GM12878 (cell line): ENCODE measurements at regions not wholly inside any gene's neighbourhood (a gene's known extent, or its start where the extent isn't known, plus 50 kb on each side); places are given as distances from the start of the nearest gene placed in this dataset.

Experiments used
- ATAC-seq: fragments of 200-7000 bp; cut with Tn5 transposase; 3 replicates; pipeline ENCODE4 v1.9.1; 2020; ENCODE audit warnings: mild to moderate bottlenecking, moderate library complexity
- BruUV-seq: library from RNA; stranded (reverse); fragments of 400-500 nt; replicated peaks from 2 replicates; lab custom pipeline; 2021; lab: Mats Ljungman, UMichigan
- CTCF ChIA-PET: fragments of 300-600 bp; sonication (Branson Sonifier 250); formaldehyde crosslinking; extraction: SDS; loops from one replicate; lab custom pipeline; 2021; ENCODE audit warnings: inconsistent platforms; lab: Yijun Ruan, JAX
- POLR2A ChIA-PET: fragments of 350-600 bp; formaldehyde crosslinking; extraction: SDS; loops from one replicate; lab custom pipeline; 2021; ENCODE audit warnings: inconsistent platforms; lab: Charles Lee
- RAD21 ChIA-PET: fragments of 300-600 bp; sonication (Branson Sonifier 250); formaldehyde crosslinking; loops from one replicate; lab custom pipeline; 2023; ENCODE audit warnings: antibody characterized with exemption; ENCODE audit not compliant: unreplicated experiment; lab: Charles Lee
- SMC1A ChIA-PET: fragments of 300-600 bp; sonication (Branson Sonifier 250); formaldehyde crosslinking; loops from one replicate; lab custom pipeline; 2023; ENCODE audit not compliant: unreplicated experiment, uncharacterized antibody; lab: Charles Lee
- DNase-seq: peaks from one replicate; pipeline ENCODE4 v3.0.0-alpha.2; 2011; ENCODE audit warnings: low read depth, low spot score
- FAIRE-seq: peaks from 3 replicates; lab custom pipeline; 2011; peaks lifted over from hg19 to GRCh38; lab: Jason Lieb, UNC
- H2AFZ ChIP-seq: 2 replicates; pipeline ENCODE4 v1.6.0; 2011; ENCODE audit warnings: low read depth, low read length, control low read depth; ENCODE audit not compliant: control insufficient read depth
- H3K27ac ChIP-seq: 2 replicates; pipeline ENCODE4 v1.5.1; 2011; ENCODE audit warnings: control low read depth; ENCODE audit not compliant: control insufficient read depth, insufficient read depth
- H3K27me3 ChIP-seq, 2 experiments: replicated peaks in 1 of 2; 2 replicates each; pipeline versions ENCODE4 v1.6.0 to v1.6.1; 2011; ENCODE audit warnings: low read length in 1 of 2; ENCODE audit not compliant: control insufficient read depth in 2 of 2, insufficient read depth in 2 of 2
- H3K36me3 ChIP-seq, 2 experiments: 2 replicates each; pipeline ENCODE4 v1.5.1; 2011; ENCODE audit warnings: low read length in 1 of 2; ENCODE audit not compliant: control insufficient read depth in 2 of 2, insufficient read depth in 2 of 2
- H3K4me1 ChIP-seq: 2 replicates; pipeline ENCODE4 v1.6.1; 2011; ENCODE audit warnings: mild to moderate bottlenecking, low read length, moderate library complexity, mixed read lengths; ENCODE audit not compliant: control insufficient read depth, insufficient read depth
- H3K4me2 ChIP-seq: 2 replicates; pipeline ENCODE4 v1.6.0; 2011; ENCODE audit warnings: control low read depth; ENCODE audit not compliant: control insufficient read depth, insufficient read depth
- H3K4me3 ChIP-seq: fragments of 200-600 bp; sonication (generic); 2 replicates; pipeline ENCODE4 v1.5.1; 2016
- H3K79me2 ChIP-seq: 2 replicates; pipeline ENCODE4 v1.6.0; 2011; ENCODE audit warnings: low read length; ENCODE audit not compliant: control insufficient read depth, insufficient read depth
- H3K9ac ChIP-seq: 2 replicates; pipeline ENCODE4 v1.8.0; 2011; ENCODE audit warnings: low read length, control low read depth, mixed read lengths; ENCODE audit not compliant: control insufficient read depth, insufficient read depth
- H3K9me3 ChIP-seq: replicated peaks from 3 replicates; pipeline ENCODE4 v1.5.1; 2011; ENCODE audit warnings: mild to moderate bottlenecking, low read length; ENCODE audit not compliant: control insufficient read depth, insufficient read depth
- H4K20me1 ChIP-seq: 2 replicates; pipeline ENCODE4 v1.6.0; 2011; ENCODE audit not compliant: control insufficient read depth, insufficient read depth
- CHD1 ChIP-seq: IDR thresholded peaks from 2 replicates; pipeline ENCODE4 v1.6.1; 2012; ENCODE audit warnings: low read depth, low read length, improper control_type of control experiment
- DPF2 ChIP-seq: fragments of 450-650 bp; IDR thresholded peaks from 2 replicates; pipeline ENCODE4 v1.6.1; 2017; ENCODE audit warnings: mild to moderate bottlenecking
- MEF2A ChIP-seq: IDR thresholded peaks from 2 replicates; pipeline ENCODE4 v1.6.1; 2011; ENCODE audit warnings: low read depth, mild to moderate bottlenecking, low read length, moderate library complexity; ENCODE audit not compliant: insufficient read depth
- RELA ChIP-seq: fragments of 450-650 bp; IDR thresholded peaks from 2 replicates; pipeline ENCODE4 v1.8.0; 2014; ENCODE audit warnings: borderline replicate concordance; ENCODE audit not compliant: partially characterized antibody
- SREBF1 ChIP-seq: IDR thresholded peaks from 2 replicates; pipeline ENCODE4 v1.6.1; 2012; ENCODE audit warnings: mild to moderate bottlenecking, low read length
- ZSCAN29 ChIP-seq: fragments of 450-650 bp; IDR thresholded peaks from 2 replicates; pipeline ENCODE4 v1.6.1; 2017; ENCODE audit warnings: mild to moderate bottlenecking, moderate library complexity
- WGBS: methylation state at CpG from one replicate; pipeline ENCODE4 v1.1.6; 2016; ENCODE audit warnings: low lambda C conversion rate; ENCODE audit not compliant: insufficient replicate concordance, insufficient coverage; ENCODE audit errors: missing lambda C conversion rate; 5-methylcytosine and 5-hydroxymethylcytosine counted together
- in situ Hi-C: fragments of 300-500 bp; cut with MboI; formaldehyde crosslinking; loops from 9 replicates; pipeline ENCODE4 v1.14.3; 2018; ENCODE audit warnings: mixed read lengths
- intact Hi-C: fragments of 100-400 bp; cut with micrococcal nuclease; formaldehyde crosslinking; loops from one replicate; pipeline ENCODE4 v1.14.2; 2022; ENCODE audit not compliant: unreplicated experiment
- TF ChIP-seq, protein P1 (sequence below): IDR thresholded peaks from 2 replicates; pipeline ENCODE4 v1.6.1; 2012; ENCODE audit warnings: mild to moderate bottlenecking, low read depth, low read length
- TF ChIP-seq, protein P2 (sequence below): fragments of 450-650 bp; formaldehyde crosslinking; IDR thresholded peaks from 2 replicates; pipeline ENCODE4 v1.4.0; 2022; ENCODE audit warnings: mild to moderate bottlenecking, moderate library complexity
- TF ChIP-seq, protein P3 (sequence below): fragments of 150-350 bp; IDR thresholded peaks from 2 replicates; pipeline ENCODE4 v1.6.1; 2014; ENCODE audit warnings: mild to moderate bottlenecking, low read depth, low read length
- TF ChIP-seq, protein P4 (sequence below): fragments of 450-650 bp; IDR thresholded peaks from 2 replicates; pipeline ENCODE4 v1.6.1; 2017; ENCODE audit warnings: mild to moderate bottlenecking, moderate library complexity

DNA sequence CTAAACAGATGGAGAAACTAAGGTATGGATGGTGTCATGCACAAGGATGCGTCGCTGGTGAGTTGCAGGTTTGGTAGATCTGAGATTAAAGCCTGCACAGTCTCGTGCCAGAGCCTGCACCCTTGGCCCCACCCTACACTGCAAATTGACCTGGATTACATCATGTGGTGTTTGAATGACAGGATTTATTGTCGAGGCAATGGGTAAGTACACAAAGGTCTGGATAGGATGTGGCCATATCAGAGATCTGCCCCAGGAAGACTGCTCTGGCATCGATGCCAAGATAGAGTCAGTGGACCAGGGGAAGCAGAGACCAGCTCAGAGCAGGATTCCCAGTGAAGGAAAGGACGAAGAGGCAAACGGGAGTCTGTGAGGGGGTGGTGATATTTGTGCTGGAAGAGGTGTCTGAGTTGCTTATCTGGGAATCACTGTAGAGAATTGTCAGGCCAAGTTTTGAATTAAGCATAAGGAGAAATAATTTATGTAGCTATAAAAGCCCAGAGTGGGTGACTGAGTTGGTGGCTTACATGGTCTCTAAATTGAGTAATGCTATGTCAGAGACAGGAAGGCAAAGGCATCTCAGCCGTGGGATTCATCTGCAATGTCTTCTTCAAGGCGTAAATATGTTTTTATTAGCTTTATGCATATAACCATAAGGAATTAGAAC lies 499.6 kb upstream of the B3GAT1 start (continued):
- TF ChIP-seq, protein P1, sequence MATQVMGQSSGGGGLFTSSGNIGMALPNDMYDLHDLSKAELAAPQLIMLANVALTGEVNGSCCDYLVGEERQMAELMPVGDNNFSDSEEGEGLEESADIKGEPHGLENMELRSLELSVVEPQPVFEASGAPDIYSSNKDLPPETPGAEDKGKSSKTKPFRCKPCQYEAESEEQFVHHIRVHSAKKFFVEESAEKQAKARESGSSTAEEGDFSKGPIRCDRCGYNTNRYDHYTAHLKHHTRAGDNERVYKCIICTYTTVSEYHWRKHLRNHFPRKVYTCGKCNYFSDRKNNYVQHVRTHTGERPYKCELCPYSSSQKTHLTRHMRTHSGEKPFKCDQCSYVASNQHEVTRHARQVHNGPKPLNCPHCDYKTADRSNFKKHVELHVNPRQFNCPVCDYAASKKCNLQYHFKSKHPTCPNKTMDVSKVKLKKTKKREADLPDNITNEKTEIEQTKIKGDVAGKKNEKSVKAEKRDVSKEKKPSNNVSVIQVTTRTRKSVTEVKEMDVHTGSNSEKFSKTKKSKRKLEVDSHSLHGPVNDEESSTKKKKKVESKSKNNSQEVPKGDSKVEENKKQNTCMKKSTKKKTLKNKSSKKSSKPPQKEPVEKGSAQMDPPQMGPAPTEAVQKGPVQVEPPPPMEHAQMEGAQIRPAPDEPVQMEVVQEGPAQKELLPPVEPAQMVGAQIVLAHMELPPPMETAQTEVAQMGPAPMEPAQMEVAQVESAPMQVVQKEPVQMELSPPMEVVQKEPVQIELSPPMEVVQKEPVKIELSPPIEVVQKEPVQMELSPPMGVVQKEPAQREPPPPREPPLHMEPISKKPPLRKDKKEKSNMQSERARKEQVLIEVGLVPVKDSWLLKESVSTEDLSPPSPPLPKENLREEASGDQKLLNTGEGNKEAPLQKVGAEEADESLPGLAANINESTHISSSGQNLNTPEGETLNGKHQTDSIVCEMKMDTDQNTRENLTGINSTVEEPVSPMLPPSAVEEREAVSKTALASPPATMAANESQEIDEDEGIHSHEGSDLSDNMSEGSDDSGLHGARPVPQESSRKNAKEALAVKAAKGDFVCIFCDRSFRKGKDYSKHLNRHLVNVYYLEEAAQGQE = no peak
- TF ChIP-seq ZSCAN29 (no peak), MEF2A (no peak), SREBF1 (no peak), RELA (no peak)

DNA sequence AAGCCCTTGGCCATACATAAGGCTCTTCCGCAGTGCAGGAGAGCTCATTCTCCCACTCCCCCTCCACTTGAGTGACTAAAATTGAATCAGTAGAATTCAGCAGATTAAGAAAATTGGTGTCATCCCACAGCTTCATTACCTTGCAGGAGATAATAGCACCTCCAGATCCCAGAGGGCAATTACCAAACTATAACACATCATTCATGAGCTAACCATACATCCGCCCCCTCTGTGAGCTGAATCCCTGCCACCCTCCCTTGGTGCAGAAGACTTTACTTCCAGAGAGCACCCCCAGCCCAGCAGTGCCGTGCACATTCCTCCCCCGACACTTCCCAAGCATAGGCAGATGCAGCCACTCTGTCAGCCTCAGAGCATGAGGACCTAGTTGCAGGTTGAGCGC lies 496.5 kb upstream of the B3GAT1 start:
- in situ Hi-C loops = no loop called here
- no peaks in the 10 kb centered on the region for H3K79me2 ChIP-seq
- FAIRE-seq (no peak), ATAC-seq (no peak), DNase-seq (no peak)
- RAD21 ChIA-PET = no interaction called here
- H3K9ac ChIP-seq = no peak overlapping the region
- intact Hi-C loops = no loop called here
- H3K27me3 ChIP-seq = peaks cover 0 to 4% of the 10 kb centered on the region in 2 experiments; a peak in 3 of 4 replicates
- H3K9me3 ChIP-seq = no peaks in the 10 kb centered on the region
- SMC1A ChIA-PET = no interaction called here
- H3K36me3 ChIP-seq = no peaks in the 10 kb centered on the region
- POLR2A ChIA-PET = no interaction called here
- no peaks in the 10 kb centered on the region for H3K4me1 ChIP-seq
- CTCF ChIA-PET = no interaction called here
- no peak overlapping the region for H3K4me2 ChIP-seq
- BruUV-seq = no TSS peak
- no peak overlapping the region for H3K27ac ChIP-seq
- 35% methylated on average over 5 of the region's 5 CpGs for WGBS
- no peak overlapping the region for H3K4me3 ChIP-seq
- H2AFZ ChIP-seq = no peak overlapping the region
- peaks cover 4% of the 10 kb centered on the region; the same call in 1 of the 2 replicates for H4K20me1 ChIP-seq
- TF ChIP-seq, protein P2, sequence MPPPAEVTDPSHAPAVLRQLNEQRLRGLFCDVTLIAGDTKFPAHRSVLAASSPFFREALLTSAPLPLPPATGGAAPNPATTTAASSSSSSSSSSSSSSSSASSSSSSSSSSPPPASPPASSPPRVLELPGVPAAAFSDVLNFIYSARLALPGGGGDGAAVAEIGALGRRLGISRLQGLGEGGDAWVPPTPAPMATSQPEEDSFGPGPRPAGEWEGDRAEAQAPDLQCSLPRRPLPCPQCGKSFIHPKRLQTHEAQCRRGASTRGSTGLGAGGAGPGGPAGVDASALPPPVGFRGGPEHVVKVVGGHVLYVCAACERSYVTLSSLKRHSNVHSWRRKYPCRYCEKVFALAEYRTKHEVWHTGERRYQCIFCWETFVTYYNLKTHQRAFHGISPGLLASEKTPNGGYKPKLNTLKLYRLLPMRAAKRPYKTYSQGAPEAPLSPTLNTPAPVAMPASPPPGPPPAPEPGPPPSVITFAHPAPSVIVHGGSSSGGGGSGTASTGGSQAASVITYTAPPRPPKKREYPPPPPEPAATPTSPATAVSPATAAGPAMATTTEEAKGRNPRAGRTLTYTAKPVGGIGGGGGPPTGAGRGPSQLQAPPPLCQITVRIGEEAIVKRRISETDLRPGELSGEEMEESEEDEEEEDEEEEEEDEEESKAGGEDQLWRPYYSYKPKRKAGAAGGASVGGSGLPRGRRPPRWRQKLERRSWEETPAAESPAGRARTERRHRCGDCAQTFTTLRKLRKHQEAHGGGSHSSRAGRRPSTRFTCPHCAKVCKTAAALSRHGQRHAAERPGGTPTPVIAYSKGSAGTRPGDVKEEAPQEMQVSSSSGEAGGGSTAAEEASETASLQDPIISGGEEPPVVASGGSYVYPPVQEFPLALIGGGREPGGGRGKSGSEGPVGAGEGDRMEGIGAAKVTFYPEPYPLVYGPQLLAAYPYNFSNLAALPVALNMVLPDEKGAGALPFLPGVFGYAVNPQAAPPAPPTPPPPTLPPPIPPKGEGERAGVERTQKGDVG = no peak
- TF ChIP-seq, protein P3, sequence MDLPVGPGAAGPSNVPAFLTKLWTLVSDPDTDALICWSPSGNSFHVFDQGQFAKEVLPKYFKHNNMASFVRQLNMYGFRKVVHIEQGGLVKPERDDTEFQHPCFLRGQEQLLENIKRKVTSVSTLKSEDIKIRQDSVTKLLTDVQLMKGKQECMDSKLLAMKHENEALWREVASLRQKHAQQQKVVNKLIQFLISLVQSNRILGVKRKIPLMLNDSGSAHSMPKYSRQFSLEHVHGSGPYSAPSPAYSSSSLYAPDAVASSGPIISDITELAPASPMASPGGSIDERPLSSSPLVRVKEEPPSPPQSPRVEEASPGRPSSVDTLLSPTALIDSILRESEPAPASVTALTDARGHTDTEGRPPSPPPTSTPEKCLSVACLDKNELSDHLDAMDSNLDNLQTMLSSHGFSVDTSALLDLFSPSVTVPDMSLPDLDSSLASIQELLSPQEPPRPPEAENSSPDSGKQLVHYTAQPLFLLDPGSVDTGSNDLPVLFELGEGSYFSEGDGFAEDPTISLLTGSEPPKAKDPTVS = no peak
- TF ChIP-seq, protein P4, sequence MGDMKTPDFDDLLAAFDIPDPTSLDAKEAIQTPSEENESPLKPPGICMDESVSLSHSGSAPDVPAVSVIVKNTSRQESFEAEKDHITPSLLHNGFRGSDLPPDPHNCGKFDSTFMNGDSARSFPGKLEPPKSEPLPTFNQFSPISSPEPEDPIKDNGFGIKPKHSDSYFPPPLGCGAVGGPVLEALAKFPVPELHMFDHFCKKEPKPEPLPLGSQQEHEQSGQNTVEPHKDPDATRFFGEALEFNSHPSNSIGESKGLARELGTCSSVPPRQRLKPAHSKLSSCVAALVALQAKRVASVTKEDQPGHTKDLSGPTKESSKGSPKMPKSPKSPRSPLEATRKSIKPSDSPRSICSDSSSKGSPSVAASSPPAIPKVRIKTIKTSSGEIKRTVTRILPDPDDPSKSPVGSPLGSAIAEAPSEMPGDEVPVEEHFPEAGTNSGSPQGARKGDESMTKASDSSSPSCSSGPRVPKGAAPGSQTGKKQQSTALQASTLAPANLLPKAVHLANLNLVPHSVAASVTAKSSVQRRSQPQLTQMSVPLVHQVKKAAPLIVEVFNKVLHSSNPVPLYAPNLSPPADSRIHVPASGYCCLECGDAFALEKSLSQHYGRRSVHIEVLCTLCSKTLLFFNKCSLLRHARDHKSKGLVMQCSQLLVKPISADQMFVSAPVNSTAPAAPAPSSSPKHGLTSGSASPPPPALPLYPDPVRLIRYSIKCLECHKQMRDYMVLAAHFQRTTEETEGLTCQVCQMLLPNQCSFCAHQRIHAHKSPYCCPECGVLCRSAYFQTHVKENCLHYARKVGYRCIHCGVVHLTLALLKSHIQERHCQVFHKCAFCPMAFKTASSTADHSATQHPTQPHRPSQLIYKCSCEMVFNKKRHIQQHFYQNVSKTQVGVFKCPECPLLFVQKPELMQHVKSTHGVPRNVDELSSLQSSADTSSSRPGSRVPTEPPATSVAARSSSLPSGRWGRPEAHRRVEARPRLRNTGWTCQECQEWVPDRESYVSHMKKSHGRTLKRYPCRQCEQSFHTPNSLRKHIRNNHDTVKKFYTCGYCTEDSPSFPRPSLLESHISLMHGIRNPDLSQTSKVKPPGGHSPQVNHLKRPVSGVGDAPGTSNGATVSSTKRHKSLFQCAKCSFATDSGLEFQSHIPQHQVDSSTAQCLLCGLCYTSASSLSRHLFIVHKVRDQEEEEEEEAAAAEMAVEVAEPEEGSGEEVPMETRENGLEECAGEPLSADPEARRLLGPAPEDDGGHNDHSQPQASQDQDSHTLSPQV = no peak
- TF ChIP-seq CHD1 (no peak), DPF2 (no peak)
